NOMO-1 treated with dmso at 0.1 percent for 144 hours (cell line): ENCODE measurements at regions not wholly inside any gene's neighbourhood (a gene's known extent, or its start where the extent isn't known, plus 50 kb on each side); places are given as distances from the start of the nearest gene placed in this dataset.
"Not testable (repeated sequence)": the region's sequence is repeated elsewhere in the genome, so short reads cannot be mapped to it uniquely, and the experiment has no call there.

Source experiments
- DNase-seq: peaks from one replicate; lab custom pipeline; 2025; ENCODE audit not compliant: unreplicated experiment; lab: John Stamatoyannopoulos, UW

DNA sequence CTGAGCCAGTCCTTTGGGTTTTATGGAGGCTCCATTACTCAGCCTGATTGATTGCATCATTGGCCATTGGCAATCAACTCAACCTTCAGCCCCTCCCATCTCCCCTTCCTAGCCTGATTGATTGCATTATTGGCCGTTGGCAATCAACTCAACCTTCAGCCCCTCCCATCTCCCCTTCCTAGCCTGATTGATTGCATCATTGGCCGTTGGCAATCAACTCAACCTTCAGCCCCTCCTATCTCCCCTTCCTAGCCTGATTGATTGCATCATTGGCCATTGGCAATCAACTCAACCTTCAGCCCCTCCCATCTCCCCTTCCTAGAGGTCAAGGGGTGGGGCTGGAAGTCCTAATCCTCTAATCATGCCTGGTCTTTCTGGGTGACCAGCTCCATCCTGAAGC, 103.8 kb upstream of the LRPAP1 start:
- not testable (repeated sequence) for DNase-seq

DNA sequence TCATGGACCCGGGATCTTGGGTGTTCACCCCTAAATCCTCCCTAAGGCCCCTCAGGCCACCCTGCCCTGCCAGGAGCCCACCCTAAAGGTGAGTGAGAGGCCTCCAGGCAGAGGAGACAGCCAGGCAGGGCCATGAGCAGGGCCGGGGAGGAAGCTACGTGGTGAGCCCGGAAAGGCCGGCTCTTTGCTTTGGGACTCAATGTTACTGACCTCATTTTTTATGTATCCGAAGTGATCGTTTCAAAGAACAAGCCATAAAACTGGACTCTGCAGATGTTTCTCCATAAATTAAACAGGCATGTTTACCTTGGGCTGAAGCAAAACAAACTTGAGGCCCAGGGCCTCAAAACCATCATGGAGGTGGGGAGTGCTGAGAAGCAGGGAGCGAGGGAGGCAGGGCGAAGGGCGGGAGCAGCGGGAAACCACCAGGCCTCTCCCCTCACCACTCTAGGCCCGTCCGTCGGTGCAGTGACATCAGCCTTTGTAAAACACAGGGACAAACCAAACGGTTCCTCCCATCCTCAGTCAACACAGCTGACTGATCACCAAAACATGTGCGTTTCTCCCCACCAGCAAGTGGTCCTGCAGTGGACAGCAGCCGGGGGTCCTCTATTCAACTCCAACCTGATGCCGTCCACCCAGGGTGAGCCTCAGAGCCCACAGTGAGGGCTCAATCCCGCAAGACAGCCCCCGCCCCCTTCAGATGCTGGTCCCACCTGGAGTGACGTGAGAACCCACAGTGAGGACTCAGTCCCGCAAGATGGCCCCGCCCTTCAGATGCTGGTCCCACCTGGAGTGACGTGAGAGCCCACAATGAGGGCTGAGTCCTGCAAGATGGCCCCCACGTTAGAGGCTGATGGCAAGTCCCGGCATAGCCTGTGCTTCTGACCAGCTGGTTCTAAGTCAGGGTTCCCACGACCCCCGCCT, 102.9 kb upstream of the LRPAP1 start:
- DNase-seq = no peak

DNA sequence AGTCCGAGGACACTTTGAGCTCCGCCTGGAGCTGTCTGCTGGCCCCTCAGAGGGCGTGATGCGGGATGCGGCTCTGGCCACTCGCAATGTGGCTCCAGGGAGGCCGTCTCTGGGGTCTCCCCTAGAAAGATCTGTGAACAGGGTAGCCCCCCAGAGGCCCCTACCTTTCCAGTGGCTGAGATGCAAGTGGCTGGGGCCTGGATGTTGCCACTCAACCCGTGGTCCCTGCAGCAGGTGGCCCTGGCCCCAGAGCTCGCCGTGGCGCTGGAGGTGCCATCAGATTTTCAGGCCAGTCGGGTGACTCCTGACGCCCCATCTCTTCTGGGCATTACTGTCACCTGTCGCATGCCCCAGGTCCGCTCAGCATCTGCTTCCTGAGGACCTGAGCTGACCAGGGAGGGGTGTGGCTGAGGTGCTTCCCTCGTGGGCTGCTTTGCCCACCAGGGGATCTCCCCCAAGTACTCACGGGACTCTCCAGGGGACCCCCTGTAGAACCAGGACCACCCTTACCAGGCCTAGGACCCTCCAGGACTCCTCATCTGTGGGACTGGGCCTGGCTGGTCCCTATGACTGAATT, 102.1 kb upstream of the LRPAP1 start:
- DNase-seq = no peak

DNA sequence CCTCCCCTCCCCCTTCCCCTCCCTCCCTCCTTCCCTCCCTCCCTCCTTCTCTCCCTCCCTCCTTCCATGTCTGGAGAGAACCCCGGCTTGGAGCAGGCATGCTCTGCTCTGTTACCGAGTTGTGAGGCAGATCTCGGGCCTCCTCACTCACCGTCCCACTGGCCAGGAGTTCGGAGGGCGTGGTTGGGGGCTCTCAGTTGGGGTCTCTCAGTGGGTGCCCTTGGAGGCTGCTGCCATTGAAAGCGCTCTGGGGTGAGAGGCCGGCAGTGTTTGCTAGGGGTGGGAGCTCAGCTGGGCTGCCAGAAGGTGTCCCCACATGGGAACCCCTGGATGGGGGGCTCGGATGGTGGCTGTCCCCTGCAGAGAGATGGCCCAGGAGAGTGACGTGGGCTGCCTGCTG, 101.1 kb upstream of the LRPAP1 start:
- DNase-seq = not testable (repeated sequence)

DNA sequence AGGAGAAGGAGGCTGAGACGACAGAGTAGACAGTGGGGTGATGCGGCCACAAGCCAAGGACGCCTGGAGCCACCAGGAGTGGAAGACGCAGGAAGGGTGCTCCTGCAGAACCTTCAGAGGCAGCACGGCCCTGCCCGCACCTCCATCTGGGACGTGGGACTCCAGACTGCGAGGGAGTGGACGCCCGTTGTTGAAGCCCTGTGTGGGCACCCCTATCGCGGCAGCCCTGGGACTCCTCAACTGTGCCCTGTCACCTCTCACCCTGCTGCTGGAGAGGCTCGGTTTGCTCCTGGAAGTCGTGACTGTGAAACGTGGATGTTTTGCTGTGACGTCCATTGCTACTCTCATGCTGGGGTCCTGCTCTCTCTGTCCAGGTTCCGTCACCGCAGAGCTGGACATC, 100.6 kb upstream of the LRPAP1 start:
- DNase-seq = not testable (repeated sequence)

DNA sequence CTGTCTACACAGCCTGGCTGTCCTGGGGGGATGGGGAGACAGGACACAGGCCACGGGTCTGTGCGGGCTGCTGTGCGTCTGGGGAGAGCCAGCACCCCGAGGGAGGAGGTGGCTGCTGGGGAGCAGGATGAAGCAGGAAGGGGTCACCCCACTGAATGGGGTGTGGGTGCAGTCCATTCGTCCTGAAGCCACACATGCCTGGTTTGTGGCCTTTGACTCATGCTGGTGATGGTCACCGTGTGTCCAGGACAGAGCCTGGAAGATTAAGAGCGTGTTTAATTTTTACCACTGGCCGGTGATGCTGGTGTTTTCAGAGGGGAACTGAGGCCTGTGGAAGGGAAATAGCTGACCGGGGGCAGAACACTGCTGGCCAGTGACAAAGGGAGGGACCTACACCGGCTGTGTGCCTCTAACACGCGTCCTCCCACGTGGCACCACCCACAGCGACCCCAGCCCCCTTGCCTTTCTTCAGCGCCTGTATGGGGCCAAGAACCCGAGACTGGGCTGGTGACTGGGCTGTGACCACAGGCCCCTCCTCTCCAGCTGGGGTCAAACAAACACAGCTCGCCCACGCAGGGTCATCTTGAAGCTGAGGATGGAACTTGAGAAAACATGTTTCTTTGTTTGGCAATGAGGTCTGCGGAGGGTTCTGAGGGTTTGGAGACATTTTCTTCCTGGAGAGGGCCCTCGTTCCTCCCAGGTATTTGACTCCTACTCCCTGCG, 99.5 kb upstream of the LRPAP1 start:
- not testable (repeated sequence) for DNase-seq

DNA sequence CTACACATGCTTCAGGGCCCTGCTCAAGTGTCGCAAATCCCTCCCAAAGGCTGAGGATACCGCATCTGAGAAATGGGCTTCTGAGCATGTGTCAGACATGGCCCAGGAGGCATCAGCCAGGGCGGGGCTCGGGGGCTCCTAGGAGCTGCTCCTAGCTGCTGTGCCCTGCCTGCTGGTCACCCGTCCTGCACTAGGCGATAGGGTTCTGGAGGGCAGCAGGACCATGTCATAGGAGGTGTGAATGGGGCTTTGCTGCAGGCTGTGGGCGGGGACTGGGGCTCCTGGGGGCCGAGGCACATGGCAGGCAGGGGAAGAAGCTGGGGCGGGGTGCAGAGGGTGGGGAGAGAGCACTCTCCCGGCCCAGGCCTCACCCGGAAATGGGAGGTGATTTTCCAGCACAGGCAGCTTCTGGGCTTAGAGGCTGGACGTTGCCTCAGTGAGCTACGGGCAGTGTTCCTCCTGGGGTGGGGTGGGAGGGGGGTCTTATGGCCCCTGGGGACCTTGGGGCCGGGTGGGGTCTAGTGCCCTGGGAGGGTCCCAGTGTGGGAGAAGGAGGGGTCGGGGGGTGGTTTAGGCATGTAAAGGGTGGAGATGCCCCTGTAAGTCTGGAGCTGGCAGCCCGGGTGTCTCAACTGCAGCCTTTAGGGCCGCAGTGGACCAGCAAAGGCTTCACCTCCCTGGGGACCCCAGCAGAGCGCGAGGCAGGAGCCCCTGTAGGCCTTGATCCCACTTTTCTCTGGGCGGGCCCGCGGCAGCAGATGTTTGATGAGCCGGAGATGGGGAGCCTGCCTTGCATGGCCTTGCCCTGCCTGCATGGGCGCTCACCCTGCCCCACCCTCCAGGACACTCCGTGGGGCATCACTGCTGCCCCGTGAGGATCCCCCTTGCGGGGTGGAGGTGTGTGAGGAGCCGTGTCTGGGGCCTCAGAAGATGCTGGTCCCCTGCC, 98.6 kb upstream of the LRPAP1 start:
- DNase-seq = no peak

DNA sequence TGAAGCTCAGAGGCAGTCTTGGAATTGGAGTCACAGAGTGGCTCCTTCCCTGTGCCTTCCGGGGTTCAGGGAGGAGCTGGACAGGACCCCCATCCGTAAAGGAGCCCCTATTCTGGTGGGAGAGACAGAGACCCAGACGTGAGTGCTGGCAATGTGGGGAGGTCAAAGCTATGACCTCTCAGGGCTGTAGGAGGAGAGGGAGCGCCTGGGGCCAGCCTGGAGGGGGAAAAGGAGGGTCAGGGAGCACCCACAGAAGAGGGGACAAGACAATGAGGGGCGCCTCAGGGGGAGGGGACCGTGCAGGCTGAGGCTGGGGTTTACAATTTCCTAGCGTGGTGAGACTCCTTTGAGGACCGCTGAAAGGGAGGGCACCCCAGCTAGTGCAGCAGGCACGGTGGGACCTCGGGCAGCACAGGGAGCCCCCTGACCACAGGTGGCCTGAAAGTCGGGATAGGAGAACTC, 97.9 kb upstream of the LRPAP1 start:
- DNase-seq = no peak

DNA sequence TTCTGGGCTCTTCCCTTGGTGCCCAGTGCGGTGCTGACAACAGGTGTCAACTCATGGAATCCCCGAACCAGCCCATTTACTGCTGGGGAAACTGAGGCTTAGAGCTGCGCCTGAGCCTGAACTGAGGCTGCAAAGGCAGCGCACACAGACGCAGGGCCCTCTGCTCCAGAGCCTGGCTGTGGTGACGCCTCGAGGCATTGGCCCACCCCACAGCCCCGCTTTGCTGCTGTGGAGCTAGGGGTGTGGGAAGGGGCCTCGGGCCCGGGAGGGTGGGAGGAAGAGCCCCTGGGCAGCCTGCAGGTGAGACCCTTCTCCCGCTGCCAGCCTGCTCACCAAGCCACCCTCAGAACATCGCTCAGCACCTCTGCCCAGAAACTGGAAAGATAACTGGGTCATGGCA, 97.4 kb upstream of the LRPAP1 start:
- DNase-seq = no peak

DNA sequence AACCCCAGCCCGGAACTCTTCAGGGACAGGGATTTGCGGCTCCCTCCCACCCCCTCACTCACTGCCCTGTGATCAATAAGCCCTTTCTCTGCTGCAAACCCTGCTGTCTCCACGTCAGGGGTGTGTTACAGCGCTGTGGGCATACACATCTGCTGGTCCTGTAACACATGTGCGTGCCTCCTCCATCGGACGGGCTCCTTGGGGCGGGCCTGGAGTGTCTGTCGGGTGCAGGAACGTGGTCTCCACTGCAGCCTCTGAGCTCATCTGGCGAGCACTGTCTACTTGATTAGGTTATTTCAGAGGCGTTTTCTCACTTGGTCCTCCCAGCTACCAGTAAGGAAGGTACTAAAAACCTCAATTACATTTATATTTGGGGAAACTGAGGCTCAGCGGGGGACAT, 97.0 kb upstream of the LRPAP1 start:
- DNase-seq = not testable (repeated sequence)

DNA sequence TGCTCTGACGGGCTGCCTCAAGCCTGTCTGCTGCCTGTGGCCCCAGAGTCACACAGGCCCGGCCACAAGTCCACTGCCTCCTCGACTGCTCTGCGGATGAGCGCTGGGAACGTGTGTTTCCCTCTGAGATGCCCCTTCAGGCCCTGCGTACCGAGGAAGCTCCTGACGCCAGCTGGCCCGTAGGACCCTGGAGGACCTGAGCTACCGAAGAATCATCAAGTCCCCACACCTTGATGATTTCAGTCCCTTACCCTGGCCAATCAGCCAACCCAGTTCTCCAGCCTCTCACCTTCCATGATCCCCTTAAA, 96.6 kb upstream of the LRPAP1 start:
- no peak for DNase-seq

DNA sequence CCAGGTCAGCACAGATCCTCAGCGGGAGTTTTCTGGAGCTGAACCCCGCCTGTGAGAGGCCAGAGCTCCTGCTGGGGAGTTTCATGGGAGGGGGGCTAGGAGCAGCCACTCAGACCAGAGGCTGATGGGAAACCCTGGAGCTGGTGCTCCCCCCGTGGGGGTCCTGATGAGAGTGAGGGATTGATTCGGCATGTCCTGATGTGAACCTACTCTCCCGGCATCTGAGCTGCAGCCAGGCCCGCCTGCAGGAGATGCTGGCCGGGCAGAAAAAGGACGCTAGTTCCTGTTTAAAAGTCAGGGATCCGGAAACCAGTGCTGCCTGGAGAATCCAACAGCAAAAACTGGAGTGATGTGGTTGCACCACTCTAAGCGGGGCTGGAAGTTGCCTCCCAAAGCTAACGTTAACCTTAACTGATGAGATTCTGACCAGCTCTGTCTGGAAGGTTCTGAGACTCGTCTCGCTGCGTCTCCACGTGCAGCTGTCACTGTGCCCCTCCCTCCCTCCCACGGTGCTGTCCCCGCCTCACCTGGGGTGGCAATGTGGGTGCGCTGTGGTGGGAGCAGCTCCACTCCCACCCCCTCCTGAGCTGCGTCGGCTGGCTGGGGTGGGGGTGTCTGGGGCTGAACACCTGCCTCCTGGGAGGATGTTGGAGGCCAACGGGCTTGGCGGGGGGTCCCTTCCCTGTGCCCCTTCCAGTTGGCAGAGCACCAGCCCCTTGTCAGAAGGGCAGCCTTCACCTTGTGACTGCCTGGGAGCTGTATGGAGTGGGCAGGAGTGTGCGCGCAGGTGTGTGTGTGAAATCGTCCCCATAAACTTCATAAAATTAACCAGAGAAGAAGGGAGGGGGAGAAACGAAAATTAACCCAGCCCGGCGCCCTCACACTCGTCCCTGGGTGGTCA, 96.0 kb upstream of the LRPAP1 start:
- not testable (repeated sequence) for DNase-seq

DNA sequence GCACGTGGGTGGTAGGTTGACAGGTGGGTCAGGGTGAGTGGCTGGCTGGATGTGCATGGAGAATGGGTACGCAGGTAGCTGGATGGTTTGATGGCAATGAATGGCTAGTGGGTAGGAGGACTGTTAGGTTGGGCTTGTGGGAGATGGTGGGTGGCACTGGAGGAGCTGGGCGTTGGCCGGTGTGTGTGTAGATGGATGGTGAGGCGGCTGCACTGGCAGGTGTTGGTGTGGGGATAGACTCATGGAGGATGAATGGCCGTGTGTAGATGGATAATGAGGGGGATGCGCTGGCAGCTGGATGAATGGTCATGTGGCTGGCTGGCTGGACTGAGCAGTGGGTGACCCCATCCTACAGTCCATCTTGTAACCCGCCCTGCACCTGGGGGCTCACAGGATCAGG, 95.2 kb upstream of the LRPAP1 start:
- DNase-seq = not testable (repeated sequence)

DNA sequence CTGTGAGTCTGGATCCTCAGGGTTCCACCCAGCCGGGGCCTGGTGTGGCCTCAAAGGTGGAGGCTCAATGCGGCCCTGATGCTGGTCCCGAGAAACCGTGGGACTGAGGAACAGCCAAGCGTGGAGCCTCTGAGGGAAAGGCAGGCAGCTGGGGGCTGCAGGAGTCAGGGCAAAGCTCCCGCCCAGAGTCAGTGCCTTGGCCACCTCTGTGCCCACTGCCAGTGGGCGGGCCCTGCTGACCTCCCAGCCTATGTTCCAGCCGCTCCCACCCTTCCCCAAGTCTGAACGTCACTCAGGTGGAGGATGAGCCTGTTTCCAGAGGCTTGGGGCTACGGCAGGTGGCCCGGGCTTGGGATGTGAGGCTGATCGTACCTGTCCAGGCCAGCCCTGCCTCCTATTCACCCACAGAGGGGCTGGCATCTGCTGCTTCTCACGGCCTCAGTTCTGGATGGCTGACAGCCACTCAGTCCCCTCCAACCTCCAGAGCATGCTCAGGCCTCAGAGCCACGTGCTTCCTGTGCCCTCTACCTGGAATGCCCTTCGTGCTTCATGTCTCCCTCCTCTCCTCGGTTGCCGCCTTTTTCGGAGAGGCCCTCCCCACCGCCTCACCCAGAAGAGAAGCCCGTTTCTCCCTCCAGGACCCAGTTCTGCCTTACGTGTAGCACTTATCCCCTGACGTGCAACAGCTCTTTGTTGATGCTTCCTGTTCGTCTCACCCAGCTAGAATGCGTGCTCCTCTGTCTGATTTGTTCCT, 94.1 kb upstream of the LRPAP1 start:
- not testable (repeated sequence) for DNase-seq

DNA sequence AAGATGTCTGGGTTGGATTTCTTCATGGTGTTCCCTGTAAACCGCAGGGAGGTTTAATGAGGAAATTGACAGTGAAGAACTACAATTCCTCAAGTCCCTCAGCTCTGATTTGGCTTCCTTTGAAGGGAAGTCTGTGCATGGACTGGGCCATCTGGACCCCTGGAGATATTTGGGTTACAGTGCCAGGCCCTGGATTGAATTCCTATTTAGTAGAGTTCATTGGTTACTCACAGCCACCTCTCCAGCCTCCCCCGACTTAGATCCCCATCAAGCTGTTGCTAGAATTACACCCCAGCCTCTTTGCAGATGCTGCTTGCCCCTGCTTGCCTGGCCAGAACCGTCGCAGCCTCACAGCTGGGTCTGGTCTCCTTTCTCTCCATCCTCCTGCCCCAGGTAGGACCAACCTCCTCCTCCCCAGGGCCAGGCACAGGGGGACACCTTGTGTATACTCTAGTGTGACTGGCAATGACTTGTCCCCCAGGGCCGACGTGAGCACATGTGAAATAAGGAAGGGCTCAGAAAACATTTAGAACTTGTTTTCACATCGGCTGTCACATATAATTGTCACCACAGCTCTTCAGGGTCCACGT, 93.2 kb upstream of the LRPAP1 start:
- not testable (repeated sequence) for DNase-seq

DNA sequence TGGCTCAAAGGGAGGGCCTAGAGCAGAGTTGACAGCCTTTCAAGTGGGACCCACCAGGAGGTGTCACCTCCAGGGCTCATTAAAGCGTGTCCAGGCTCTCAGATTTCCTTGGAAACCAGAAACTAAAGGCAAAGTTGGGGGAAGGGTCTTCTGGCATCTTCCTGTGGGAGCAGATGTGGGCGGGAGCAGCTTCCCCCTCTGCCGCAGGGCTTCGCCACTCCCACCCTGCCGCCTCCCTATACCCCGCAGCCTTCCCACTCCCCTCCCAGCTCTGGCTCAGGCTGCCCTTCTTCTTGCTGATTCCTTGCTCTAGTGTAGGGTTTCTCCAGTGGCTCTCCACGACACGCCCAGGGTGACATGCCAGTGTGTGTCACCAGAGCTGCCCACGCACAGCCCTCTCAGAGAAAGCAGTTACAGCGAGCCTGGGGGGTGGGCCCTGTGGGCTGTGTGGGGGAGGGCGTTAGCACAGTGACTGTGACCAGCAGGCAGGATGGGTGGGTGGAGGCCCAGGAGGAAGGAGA, 91.6 kb upstream of the LRPAP1 start:
- not testable (repeated sequence) for DNase-seq

DNA sequence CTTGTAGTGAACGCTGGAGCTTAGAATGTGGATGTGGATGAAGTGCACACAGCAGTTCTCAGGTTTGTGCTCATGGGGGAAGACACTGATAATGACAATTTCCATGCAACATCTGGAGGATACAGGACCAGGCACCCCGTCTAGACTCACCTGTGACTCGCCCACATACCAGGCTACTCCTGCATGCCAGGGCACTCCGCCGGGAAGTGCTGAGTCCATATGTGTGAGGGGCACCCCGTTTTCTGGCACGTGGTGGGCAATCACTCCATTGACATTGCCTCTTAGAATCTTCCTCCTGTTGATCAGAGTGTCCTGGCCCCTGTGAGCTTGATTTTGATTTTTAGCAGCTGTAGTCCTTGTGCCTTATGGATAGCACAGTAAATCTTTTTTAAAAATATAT, 90.9 kb upstream of the LRPAP1 start:
- no peak for DNase-seq

DNA sequence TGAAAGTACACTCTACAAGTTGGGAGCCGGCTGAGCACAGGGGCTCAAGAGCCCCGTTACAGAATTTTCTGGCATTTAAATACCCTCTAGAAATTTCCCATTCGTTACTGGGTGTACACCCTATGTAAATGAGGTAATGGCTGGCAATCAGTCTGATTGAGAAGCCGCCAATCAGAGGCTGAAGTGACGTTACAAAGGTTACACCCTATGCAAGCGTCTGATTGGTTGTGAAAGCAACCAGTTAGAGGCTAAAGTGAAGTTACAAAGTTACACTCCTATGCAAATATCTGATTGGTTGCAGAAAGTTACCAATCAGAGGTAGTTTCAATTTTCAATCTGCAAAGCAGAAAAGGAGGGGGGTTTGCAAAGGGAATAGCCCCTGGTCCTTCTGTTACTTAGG, 88.1 kb upstream of the LRPAP1 start:
- not testable (repeated sequence) for DNase-seq
